SK-N-MC (cell line): ENCODE measurements at regions not wholly inside any gene's neighbourhood (a gene's known extent, or its start where the extent isn't known, plus 50 kb on each side); places are given as distances from the start of the nearest gene placed in this dataset.

Source experiments
- DNase-seq: peaks from one replicate; pipeline ENCODE4 v3.0.0-alpha.2; 2011; ENCODE audit warnings: low read depth, low spot score
- H3K27ac ChIP-seq: fragments of 200-600 bp; sonication (generic); 2 replicates; pipeline ENCODE4 v1.5.1; 2016; ENCODE audit warnings: mixed run types
- H3K36me3 ChIP-seq: fragments of 200-600 bp; sonication (generic); 2 replicates; pipeline ENCODE4 v1.6.1; 2017; ENCODE audit warnings: antibody characterized with exemption, low read length, mixed read lengths; ENCODE audit not compliant: insufficient read depth
- H3K4me3 ChIP-seq: fragments of 200-600 bp; sonication (generic); 2 replicates; pipeline ENCODE4 v1.5.1; 2016
- H3K9ac ChIP-seq: fragments of 200-600 bp; sonication (generic); 2 replicates; pipeline ENCODE4 v1.8.0; 2017; ENCODE audit warnings: mixed run types, mixed read lengths; ENCODE audit not compliant: insufficient read length
- H3K9me3 ChIP-seq: fragments of 200-600 bp; sonication (generic); 2 replicates; pipeline ENCODE4 v1.6.1; 2017; ENCODE audit warnings: low read depth, mild to moderate bottlenecking, antibody characterized with exemption, low read length, moderate library complexity, mixed read lengths
- EZH2 ChIP-seq: fragments of 200-600 bp; sonication (generic); IDR thresholded peaks from one replicate; pipeline ENCODE4 v1.6.1; 2017; ENCODE audit warnings: antibody characterized with exemption
- FOXP2 ChIP-seq: optimal IDR thresholded peaks from 2 replicates; pipeline ENCODE3; 2011; ENCODE audit warnings: mild to moderate bottlenecking, moderate library complexity; ENCODE audit not compliant: insufficient read depth; ENCODE audit errors: extremely low read length, control extremely low read depth
- POLR2AphosphoS5 ChIP-seq: IDR thresholded peaks from 2 replicates; pipeline ENCODE4 v1.6.1; 2012; ENCODE audit warnings: mild to moderate bottlenecking, low read depth, low read length, borderline replicate concordance

DNA sequence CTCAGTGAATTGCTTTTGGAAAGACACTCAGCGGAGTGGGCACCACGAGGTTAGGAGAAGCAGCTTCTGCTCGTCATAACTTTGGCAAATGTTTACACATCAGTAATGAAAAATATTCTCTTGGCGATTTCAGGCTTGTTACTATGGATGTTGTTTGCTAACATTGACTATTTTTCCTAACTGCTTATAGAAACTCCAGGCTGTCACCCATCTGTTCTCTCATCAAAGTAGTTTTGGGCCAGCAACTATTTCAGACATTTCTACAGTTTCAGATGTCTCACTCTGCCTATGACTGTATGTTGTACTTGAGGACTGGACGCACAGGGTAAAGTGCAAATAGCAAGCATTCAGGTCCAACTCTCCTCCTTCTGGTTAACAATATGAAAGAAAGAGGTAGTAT lies 346.7 kb downstream of the TRIML1 start:
- TF ChIP-seq EZH2 (no peak), POLR2AphosphoS5 (no peak), FOXP2 (no peak)
- Histone ChIP-seq H3K9me3 (no peaks in the 10 kb centered on the region), H3K36me3 (peaks cover 37% of the 10 kb centered on the region), H3K9ac (no peak overlapping the region), H3K27ac (no peak overlapping the region), H3K4me3 (no peak overlapping the region)
- DNase-seq, result no peak

DNA sequence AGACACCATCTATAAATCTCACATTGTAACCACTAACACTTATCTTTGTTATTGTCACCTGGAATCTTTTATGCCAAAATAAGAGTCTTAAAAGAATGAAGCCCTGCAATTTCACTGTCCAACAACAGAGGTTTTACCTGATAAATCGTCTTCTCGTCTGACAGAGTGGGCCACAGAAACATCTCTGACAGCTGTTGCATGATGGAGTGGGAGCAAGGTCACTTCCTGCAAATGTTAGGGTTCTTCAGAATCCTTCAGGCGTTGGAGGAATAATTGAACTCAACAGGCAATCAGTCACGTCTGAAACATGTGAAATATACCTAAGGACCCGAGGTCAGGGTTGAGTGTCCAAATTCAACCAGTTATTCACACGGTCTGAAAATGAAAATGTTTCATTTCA lies 353.6 kb downstream of the TRIML1 start:
- H3K9ac ChIP-seq, result no peak overlapping the region
- DNase-seq, result no peak
- TF ChIP-seq EZH2 (no peak), POLR2AphosphoS5 (no peak), FOXP2 (no peak)
- no peak overlapping the region for H3K27ac ChIP-seq
- no peaks in the 10 kb centered on the region for H3K9me3 ChIP-seq
- H3K4me3 ChIP-seq, result no peak overlapping the region
- peaks cover 19% of the 10 kb centered on the region; the same call in 1 of the 2 replicates for H3K36me3 ChIP-seq

GRCh38 chr4:188495169-188495568 lies 355.9 kb downstream of the TRIML1 start:
- H3K36me3 ChIP-seq, result peaks cover 10% of the 10 kb centered on the region; the same call in 1 of the 2 replicates
- no peak overlapping the region for H3K9ac ChIP-seq
- TF ChIP-seq EZH2 (no peak), FOXP2 (no peak), POLR2AphosphoS5 (no peak)
- H3K4me3 ChIP-seq, result no peak overlapping the region
- DNase-seq, result no peak
- no peak overlapping the region for H3K27ac ChIP-seq
- H3K9me3 ChIP-seq, result no peaks in the 10 kb centered on the region

GRCh38 chr4:188511431-188511830 lies 372.2 kb downstream of the TRIML1 start:
- no peak overlapping the region for H3K4me3 ChIP-seq
- TF ChIP-seq FOXP2 (no peak), EZH2 (no peak), POLR2AphosphoS5 (no peak)
- H3K36me3 ChIP-seq, result no peaks in the 10 kb centered on the region
- no peak overlapping the region for H3K27ac ChIP-seq
- H3K9ac ChIP-seq, result no peak overlapping the region
- no peaks in the 10 kb centered on the region for H3K9me3 ChIP-seq
- no peak for DNase-seq

DNA sequence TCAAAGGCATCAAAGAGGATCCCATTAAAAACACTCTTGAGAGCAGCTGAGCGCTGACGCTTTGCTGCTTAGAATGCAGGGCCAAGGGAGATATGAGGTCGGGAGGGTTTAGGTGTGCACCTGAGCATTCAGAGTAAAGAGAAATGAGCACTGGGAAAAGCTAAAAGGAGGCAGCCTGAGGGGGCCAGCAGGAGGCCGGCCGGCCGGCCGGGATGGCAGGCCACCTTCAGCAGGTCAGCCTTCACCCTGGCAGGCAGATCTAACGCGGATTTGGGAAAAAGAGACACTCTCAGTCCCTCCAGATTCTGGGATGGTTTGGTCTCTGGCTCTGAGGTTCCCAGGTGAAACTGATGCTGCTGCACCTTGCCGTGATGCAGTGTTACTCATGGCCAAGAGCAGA lies 393.5 kb downstream of the TRIML1 start:
- TF ChIP-seq EZH2 (no peak), POLR2AphosphoS5 (no peak), FOXP2 (no peak)
- H3K9ac ChIP-seq, result no peak overlapping the region

GRCh38 chr4:188534297-188534696 lies 395.1 kb downstream of the TRIML1 start:
- H3K27ac ChIP-seq, result no peak overlapping the region
- no peaks in the 10 kb centered on the region for H3K9me3 ChIP-seq
- no peak for DNase-seq
- H3K9ac ChIP-seq, result no peak overlapping the region
- no peak for TF ChIP-seq POLR2AphosphoS5
- TF ChIP-seq EZH2, result no peak
- TF ChIP-seq FOXP2, result no peak
- no peak overlapping the region for H3K4me3 ChIP-seq
- no peaks in the 10 kb centered on the region for H3K36me3 ChIP-seq

More for the DNA sequence above, 393.5 kb downstream of the TRIML1 start:
- no peak overlapping the region for H3K4me3 ChIP-seq
- H3K9me3 ChIP-seq, result no peaks in the 10 kb centered on the region
- no peaks in the 10 kb centered on the region for H3K36me3 ChIP-seq
- no peak for DNase-seq
- H3K27ac ChIP-seq, result no peak overlapping the region

DNA sequence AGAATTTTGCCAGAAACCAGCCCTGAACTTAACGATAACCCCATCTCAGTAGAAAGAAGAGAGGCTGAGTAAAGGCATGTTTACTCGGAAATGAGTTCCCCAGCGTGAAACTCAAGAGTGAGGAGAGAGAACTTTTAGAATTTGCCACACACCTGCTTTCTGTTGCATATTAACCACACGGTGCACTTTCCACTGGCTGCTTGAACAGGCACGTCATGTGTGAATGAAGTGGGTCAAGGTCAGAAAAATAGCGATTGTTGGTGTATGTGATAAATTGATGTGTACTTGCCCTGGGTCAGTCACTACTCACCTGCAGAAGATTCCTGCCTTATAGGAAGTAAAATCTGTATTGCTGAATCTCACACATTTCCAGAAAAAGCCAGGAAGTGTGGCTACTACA lies 395.7 kb downstream of the TRIML1 start:
- no peak overlapping the region for H3K4me3 ChIP-seq
- no peak for DNase-seq
- no peak overlapping the region for H3K27ac ChIP-seq
- no peaks in the 10 kb centered on the region for H3K9me3 ChIP-seq
- no peak for TF ChIP-seq POLR2AphosphoS5
- no peak for TF ChIP-seq EZH2
- TF ChIP-seq FOXP2, result no peak
- no peak overlapping the region for H3K9ac ChIP-seq
- no peaks in the 10 kb centered on the region for H3K36me3 ChIP-seq

DNA sequence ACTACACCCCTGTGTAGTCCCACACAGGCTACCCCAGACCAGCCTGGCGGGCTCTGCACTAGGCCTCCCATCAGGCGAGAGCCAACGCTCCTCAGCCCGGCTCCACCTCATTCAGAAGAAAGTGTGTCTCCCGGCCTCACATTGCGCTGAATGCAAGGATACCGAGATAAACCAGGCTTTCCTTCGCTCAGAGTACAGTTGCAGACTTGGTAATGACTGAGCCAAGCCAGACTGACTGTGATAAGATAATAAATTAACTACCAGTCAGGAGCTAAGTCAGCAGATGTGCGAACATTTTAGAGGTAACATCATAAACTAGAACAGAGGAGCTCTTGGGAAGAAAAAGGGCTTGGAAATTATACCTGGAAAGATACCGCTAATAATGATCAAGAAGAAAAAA lies 397.6 kb downstream of the TRIML1 start:
- no peaks in the 10 kb centered on the region for H3K36me3 ChIP-seq
- H3K27ac ChIP-seq, result no peak overlapping the region
- TF ChIP-seq POLR2AphosphoS5 (no peak), EZH2 (no peak), FOXP2 (no peak)
- no peaks in the 10 kb centered on the region for H3K9me3 ChIP-seq
- no peak overlapping the region for H3K4me3 ChIP-seq
- no peak for DNase-seq
- H3K9ac ChIP-seq, result no peak overlapping the region

GRCh38 chr4:188550296-188550695 lies 411.1 kb downstream of the TRIML1 start:
- Histone ChIP-seq H3K9ac (no peak overlapping the region), H3K36me3 (no peaks in the 10 kb centered on the region), H3K27ac (no peak overlapping the region), H3K9me3 (no peaks in the 10 kb centered on the region), H3K4me3 (peak overlapping the region; percentile 64)
- no peak for DNase-seq
- TF ChIP-seq FOXP2 (peak; percentile 46), EZH2 (no peak)

DNA sequence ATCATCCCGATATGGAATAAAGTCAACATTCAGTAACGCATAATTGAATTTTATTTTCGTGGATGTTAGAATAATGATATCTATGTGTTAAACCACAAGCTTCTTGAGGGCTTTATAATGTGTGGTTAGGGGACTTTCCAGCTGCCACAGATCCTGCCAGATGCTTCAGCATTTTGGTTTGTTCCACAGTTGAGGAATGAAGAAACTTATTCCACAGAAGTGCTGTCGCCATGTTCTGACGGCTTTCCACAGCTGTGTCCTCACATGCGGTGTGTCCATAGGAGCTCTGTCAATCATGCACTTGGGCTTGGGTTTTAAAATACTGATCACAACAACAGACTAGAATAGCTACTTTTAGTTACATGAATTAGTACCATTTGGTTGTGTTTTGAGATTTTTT lies 411.9 kb downstream of the TRIML1 start:
- Histone ChIP-seq H3K27ac (no peak overlapping the region), H3K36me3 (no peaks in the 10 kb centered on the region), H3K4me3 (peak overlapping the region; percentile 64), H3K9me3 (no peaks in the 10 kb centered on the region), H3K9ac (no peak overlapping the region)
- TF ChIP-seq FOXP2, result peak; percentile 8
- no peak for TF ChIP-seq EZH2
- no peak for DNase-seq
